Naive thymus-derived CD4-positive, alpha-beta T cell (primary cell): ENCODE measurements at regions not wholly inside any gene's neighbourhood (a gene's known extent, or its start where the extent isn't known, plus 50 kb on each side); places are given as distances from the start of the nearest gene placed in this dataset.

Experiments used
- ATAC-seq: fragments of 150-1000 bp; cut with Tn5 transposase; 2 replicates; pipeline ENCODE4 v1.10.0; 2021; ENCODE audit warnings: mild to moderate bottlenecking, moderate library complexity
- CTCF ChIA-PET: fragments of 350-600 bp; sonication (Branson Sonifier 250); formaldehyde crosslinking; loops from one replicate; lab custom pipeline; 2021; ENCODE audit warnings: antibody characterized with exemption; lab: Charles Lee
- POLR2A ChIA-PET: fragments of 350-600 bp; sonication (Branson Sonifier 250); formaldehyde crosslinking; loops from one replicate; lab custom pipeline; 2021; ENCODE audit warnings: antibody characterized with exemption, inconsistent platforms; lab: Charles Lee
- DNase-seq, 9 donors: peaks; one replicate each; pipeline versions ENCODE4 v3.0.0 to v3.0.0-alpha.2; 2020 to 2022; ENCODE audit warnings: mixed read lengths in 1 of 9
- H3K27ac ChIP-seq: one replicate; pipeline ENCODE4 v1.7.0; 2013; ENCODE audit warnings: mild to moderate bottlenecking, low read depth, low read length, moderate library complexity
- H3K27me3 ChIP-seq, 2 donors: one replicate each; pipeline ENCODE4 v1.7.0; 2013; ENCODE audit warnings: low read length in 2 of 2, mild to moderate bottlenecking in 2 of 2, moderate library complexity in 2 of 2; ENCODE audit not compliant: control insufficient read depth in 2 of 2, insufficient read depth in 2 of 2
- H3K36me3 ChIP-seq, 3 experiments: 1 replicate in 2 of 3; 2 replicates in 1 of 3; pipeline ENCODE4 v1.7.0; 2013; ENCODE audit warnings: low read length in 3 of 3, mild to moderate bottlenecking in 3 of 3, moderate library complexity in 1 of 3; ENCODE audit not compliant: insufficient read depth in 3 of 3, control insufficient read depth in 2 of 3
- H3K4me1 ChIP-seq, 2 donors: one replicate each; pipeline ENCODE4 v1.7.0; 2013; ENCODE audit warnings: low read length in 2 of 2, mild to moderate bottlenecking in 2 of 2, moderate library complexity in 1 of 2; ENCODE audit not compliant: control insufficient read depth in 2 of 2, insufficient read depth in 2 of 2
- H3K4me3 ChIP-seq: 2 replicates; pipeline ENCODE4 v1.7.0; 2013; ENCODE audit warnings: mild to moderate bottlenecking, low read length
- H3K9me3 ChIP-seq, 3 experiments: 1 replicate in 2 of 3; 2 replicates in 1 of 3; pipeline ENCODE4 v1.7.0; 2013; ENCODE audit warnings: low read length in 3 of 3; ENCODE audit not compliant: control insufficient read depth in 2 of 3
- H3K27ac Mint-ChIP-seq, 9 donors: one replicate each; pipeline ENCODE4 v1.8.0; 2020 to 2022; ENCODE audit warnings: mixed read lengths in 9 of 9, mild to moderate bottlenecking in 8 of 9, moderate library complexity in 5 of 9, inconsistent platforms in 2 of 9
- H3K27me3 Mint-ChIP-seq, 5 donors: one replicate each; pipeline ENCODE4 v1.8.0; 2021 to 2022; ENCODE audit warnings: mixed read lengths in 5 of 5, mild to moderate bottlenecking in 1 of 5
- H3K36me3 Mint-ChIP-seq, 5 donors: one replicate each; pipeline ENCODE4 v1.8.0; 2020 to 2022; ENCODE audit warnings: mixed read lengths in 5 of 5, mild to moderate bottlenecking in 3 of 5, inconsistent platforms in 1 of 5
- H3K4me1 Mint-ChIP-seq, 7 donors: one replicate each; pipeline ENCODE4 v1.8.0; 2020 to 2022; ENCODE audit warnings: mixed read lengths in 7 of 7, mild to moderate bottlenecking in 3 of 7, inconsistent platforms in 1 of 7
- H3K4me3 Mint-ChIP-seq, 10 donors: one replicate each; pipeline ENCODE4 v1.8.0; 2020 to 2022; ENCODE audit warnings: mild to moderate bottlenecking in 10 of 10, mixed read lengths in 10 of 10, moderate library complexity in 6 of 10, inconsistent platforms in 2 of 10
- H3K9me3 Mint-ChIP-seq, 11 donors: one replicate each; pipeline ENCODE4 v1.8.0; 2020 to 2022; ENCODE audit warnings: mixed read lengths in 11 of 11, mild to moderate bottlenecking in 4 of 11, inconsistent platforms in 1 of 11, moderate library complexity in 1 of 11
- intact Hi-C, 2 donors: fragments of 100-400 bp; cut with micrococcal nuclease; formaldehyde crosslinking; loops; one replicate each; pipeline ENCODE4 v1.15.1; 2023

DNA sequence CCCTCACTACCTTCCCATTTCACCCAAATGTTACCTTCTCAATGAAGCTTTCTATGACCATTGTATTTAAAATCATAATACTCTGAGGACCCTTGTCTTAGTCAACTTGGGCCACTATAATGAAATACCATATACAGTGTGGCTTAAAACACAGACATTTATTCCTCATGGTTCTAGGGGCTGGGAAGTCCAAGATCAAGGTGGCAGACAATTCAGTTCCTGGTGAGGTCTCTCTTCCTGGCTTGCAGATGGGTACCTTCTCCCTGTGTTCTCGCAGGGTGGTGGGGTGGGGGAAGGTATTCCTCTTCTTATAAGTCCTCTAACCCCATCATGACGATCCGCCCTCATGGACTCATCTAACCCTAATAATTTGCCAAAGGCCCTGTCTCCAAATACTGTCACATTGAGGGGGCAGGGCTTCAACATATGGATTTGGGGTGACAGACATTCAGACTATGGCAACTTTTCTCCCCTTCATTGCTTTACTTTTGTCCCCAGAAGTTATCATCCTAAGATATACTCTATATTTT, 163.7 kb upstream of the PWP1 start:
- Mint-ChIP-seq H3K27me3 (no peaks in the 10 kb centered on the region), H3K9me3 (peaks cover 5 to 21% (median 11%) of the 10 kb centered on the region in 11 donors), H3K36me3 (peaks cover 15 to 55% (median 42%) of the 10 kb centered on the region in 5 donors), H3K4me3 (no peak overlapping the region), H3K27ac (peak overlapping the region in 1 of 9 donors; percentile 16), H3K4me1 (peaks cover 0 to 5% (median 0%) of the 10 kb centered on the region in 7 donors)
- H3K4me1 ChIP-seq = no peaks in the 10 kb centered on the region
- peaks cover 0 to 18% (median 0%) of the 10 kb centered on the region in 3 experiments for H3K36me3 ChIP-seq
- H3K27me3 ChIP-seq = no peaks in the 10 kb centered on the region
- intact Hi-C loops = no loop called here
- H3K9me3 ChIP-seq = peaks cover 0 to 6% (median 0%) of the 10 kb centered on the region in 3 experiments
- ChIA-PET POLR2A (no interaction called here), CTCF (no interaction called here)
- H3K27ac ChIP-seq = no peak overlapping the region
- H3K4me3 ChIP-seq = no peak overlapping the region
- ATAC-seq = no peak
- DNase-seq = no peak

DNA sequence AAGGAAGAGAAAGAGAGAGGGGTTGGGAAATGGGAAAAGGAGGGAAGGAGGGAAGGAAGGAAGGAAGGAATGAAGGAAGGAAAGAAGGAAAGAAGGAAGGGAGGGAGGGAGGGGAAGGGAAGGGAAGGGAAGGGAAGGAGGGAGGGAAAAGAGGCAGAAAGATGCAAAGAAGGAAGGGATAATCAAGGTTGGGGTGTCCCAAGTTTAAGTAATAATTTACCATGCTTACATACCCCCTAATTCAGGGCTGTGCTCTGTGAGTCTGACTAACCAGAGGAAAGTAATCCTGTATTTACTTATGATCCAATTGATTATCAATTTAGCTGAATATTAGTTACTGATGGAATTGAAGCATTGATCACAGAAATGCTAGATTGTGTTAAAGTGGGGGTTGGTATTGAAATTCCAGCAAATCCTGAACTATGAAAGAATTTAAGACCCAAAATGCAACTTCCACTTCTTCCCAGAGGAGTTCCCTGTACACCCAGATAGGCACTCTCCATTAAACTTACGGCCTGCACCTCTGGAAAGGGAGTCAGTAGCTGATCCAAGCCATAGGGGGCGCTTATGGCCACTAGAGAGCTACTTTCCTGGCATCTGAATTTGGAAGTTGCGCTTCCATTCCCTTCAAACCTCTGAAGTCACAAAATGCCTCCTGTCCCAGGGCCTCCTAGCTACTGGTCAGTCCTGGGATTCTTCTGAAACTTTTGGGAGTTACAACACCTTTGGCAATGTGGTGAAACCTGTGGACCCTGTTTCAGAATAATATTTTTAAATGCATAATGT, 162.7 kb upstream of the PWP1 start:
- ATAC-seq = no peak
- no peak for DNase-seq
- H3K27ac Mint-ChIP-seq = no peak overlapping the region
- H3K4me1 Mint-ChIP-seq = peaks cover 0 to 6% (median 0%) of the 10 kb centered on the region in 7 donors
- ChIA-PET POLR2A (no interaction called here), CTCF (no interaction called here)
- peaks cover 0 to 18% (median 0%) of the 10 kb centered on the region in 3 experiments for H3K36me3 ChIP-seq
- H3K4me1 ChIP-seq = no peaks in the 10 kb centered on the region
- H3K9me3 Mint-ChIP-seq = peaks cover 5 to 21% (median 11%) of the 10 kb centered on the region in 11 donors
- intact Hi-C loops = no loop called here
- no peak overlapping the region for H3K4me3 Mint-ChIP-seq
- peaks cover 17 to 53% (median 46%) of the 10 kb centered on the region in 5 donors for H3K36me3 Mint-ChIP-seq
- H3K4me3 ChIP-seq = no peak overlapping the region
- peaks cover 0 to 6% (median 0%) of the 10 kb centered on the region in 3 experiments for H3K9me3 ChIP-seq
- H3K27me3 ChIP-seq = no peaks in the 10 kb centered on the region
- H3K27ac ChIP-seq = no peak overlapping the region
- H3K27me3 Mint-ChIP-seq = no peaks in the 10 kb centered on the region

DNA sequence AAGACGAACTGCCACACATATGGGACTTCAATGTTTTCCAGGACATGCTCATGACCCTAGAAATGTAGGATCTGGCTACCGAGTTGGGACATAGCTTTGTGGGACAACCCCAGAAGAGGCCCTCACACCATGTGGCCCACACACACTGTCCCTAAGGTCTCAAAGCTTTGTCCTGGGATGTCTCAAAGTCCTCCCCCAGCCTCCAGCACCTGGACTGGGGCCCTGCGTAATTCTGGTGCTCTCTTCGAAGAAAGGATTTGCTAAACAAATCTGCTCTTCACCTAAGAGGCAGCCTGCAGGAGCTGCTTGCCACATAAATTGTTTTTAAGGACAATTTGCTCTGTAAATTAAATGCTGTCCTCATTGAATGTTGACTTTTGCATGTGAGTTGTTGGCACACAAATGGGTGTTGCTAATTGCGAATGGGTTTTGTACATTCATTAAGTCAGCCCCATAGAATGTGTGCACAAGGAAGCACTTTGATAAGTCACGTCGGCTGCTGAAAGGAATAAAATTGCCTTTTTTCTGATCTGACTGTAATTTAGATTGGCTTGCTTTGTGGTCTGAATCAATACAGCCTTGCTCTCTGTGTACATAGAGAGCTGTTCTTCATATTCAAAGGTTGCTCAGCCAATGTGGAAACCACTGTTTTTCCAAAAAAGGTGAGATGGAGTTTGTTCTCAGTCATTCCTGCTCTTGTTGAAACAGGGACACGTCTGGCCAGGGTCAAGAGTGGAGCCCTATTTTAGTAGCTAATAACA, 161.6 kb upstream of the PWP1 start:
- Histone ChIP-seq H3K9me3 (peaks cover 0 to 6% (median 0%) of the 10 kb centered on the region in 3 experiments), H3K27ac (no peak overlapping the region), H3K27me3 (no peaks in the 10 kb centered on the region), H3K4me3 (no peak overlapping the region), H3K36me3 (peaks cover 0 to 19% (median 0%) of the 10 kb centered on the region in 3 experiments), H3K4me1 (no peaks in the 10 kb centered on the region)
- intact Hi-C loops = no loop called here
- Mint-ChIP-seq H3K9me3 (peaks cover 5 to 21% (median 11%) of the 10 kb centered on the region in 11 donors), H3K36me3 (peaks cover 17 to 49% (median 43%) of the 10 kb centered on the region in 5 donors), H3K4me3 (no peak overlapping the region), H3K27me3 (no peaks in the 10 kb centered on the region), H3K4me1 (peaks cover 0 to 6% (median 0%) of the 10 kb centered on the region in 7 donors), H3K27ac (no peak overlapping the region)
- ChIA-PET POLR2A (no interaction called here), CTCF (no interaction called here)
- DNase-seq (no peak), ATAC-seq (no peak)

DNA sequence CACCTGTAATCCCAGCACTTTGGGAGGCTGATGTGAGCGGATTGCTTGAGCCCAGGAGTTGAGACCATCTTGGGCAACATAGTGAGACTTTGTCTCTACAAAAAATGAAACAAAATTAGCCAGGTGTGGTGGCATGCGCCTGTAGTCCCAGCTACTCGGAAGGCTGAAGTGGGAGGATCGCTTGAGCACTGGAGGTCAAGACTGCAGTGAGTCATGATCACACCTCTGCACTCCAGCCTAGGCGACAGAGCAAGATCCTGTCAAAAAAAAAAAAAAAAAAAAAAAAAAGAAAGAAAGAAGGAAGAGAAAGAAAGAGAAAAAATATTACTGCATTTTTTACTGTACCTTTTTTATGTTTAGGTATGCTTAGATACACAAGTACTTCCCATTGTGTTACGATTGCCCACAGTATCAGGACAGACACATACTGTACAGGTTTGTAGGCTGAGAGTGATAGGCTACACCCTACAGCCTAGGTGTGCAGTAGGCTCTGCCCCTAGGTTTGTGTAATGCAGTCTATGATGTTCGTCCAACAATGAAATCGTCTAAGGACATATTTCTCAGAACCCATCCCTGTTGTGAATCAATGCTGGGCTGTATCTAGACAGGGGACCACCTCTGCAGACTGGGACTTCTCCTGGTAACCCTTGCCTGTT, 160.4 kb upstream of the PWP1 start:
- Histone ChIP-seq H3K4me1 (no peaks in the 10 kb centered on the region), H3K27ac (no peak overlapping the region), H3K36me3 (peaks cover 0 to 21% (median 0%) of the 10 kb centered on the region in 3 experiments), H3K4me3 (no peak overlapping the region), H3K27me3 (no peaks in the 10 kb centered on the region), H3K9me3 (peaks cover 0 to 6% (median 0%) of the 10 kb centered on the region in 3 experiments)
- Mint-ChIP-seq H3K4me3 (no peak overlapping the region), H3K9me3 (peaks cover 4 to 15% (median 9%) of the 10 kb centered on the region in 11 donors), H3K4me1 (peaks cover 0 to 6% (median 0%) of the 10 kb centered on the region in 7 donors), H3K27ac (no peak overlapping the region), H3K36me3 (peaks cover 17 to 39% (median 31%) of the 10 kb centered on the region in 5 donors), H3K27me3 (no peaks in the 10 kb centered on the region)
- ChIA-PET CTCF (no interaction called here), POLR2A (no interaction called here)
- ATAC-seq (no peak), DNase-seq (no peak)
- intact Hi-C loops = no loop called here

DNA sequence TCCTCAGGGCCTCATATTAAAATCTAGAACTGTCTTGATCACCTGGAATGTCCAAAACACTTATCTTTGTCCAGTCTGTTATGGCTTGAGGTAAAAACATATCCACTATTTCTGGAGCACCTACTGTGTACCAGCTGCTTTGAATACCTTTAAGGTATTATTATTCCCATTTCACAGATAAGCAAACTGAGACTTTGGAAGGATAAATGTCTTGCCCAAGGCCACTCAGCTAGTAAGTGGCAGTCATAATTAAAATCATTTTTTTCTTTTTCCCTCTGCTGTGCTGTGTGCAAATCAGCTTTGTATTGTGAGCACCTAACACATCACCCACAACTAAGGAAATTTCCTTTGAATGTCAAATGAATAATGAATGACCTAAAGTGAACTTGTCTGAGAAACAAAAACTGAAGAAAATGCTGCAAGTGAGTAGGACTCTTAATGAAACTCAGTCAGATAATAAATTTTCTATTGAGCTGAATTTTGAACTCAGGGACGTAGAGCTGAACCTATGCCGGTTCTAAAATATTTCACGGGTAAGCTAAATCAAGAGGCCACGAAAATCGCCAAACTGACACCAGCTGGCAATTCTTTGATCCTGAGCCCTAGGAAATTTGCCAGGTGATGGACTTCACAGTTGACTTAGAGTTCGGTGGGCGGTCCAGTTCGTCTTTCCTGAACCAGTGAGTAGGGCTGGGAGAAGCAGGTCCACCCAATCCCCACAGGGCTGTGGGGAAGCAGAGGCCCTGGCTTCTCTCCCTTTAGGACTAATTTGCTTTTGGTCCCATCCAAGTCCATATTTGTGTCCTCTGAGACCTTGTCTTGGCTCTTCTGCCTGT, 159.7 kb upstream of the PWP1 start:
- Histone ChIP-seq H3K36me3 (peaks cover 0 to 15% (median 0%) of the 10 kb centered on the region in 3 experiments), H3K27ac (no peak overlapping the region), H3K9me3 (peaks cover 0 to 6% (median 0%) of the 10 kb centered on the region in 3 experiments), H3K4me3 (no peak overlapping the region), H3K4me1 (no peaks in the 10 kb centered on the region), H3K27me3 (no peaks in the 10 kb centered on the region)
- ChIA-PET CTCF (no interaction called here), POLR2A (no interaction called here)
- Mint-ChIP-seq H3K27me3 (no peaks in the 10 kb centered on the region), H3K4me1 (peaks cover 0 to 6% (median 0%) of the 10 kb centered on the region in 7 donors), H3K9me3 (peaks cover 3 to 15% (median 7%) of the 10 kb centered on the region in 11 donors), H3K36me3 (peaks cover 12 to 32% (median 24%) of the 10 kb centered on the region in 5 donors), H3K27ac (no peak overlapping the region), H3K4me3 (no peak overlapping the region)
- ATAC-seq (no peak), DNase-seq (no peak)
- intact Hi-C loops = no loop called here
